NCI-H1092 treated with DMSO at 0.1 percent for 48 hours (cell line): ENCODE measurements at regions not wholly inside any gene's neighbourhood (a gene's known extent, or its start where the extent isn't known, plus 50 kb on each side); places are given as distances from the start of the nearest gene placed in this dataset.

Experiments used
- DNase-seq: peaks from one replicate; lab custom pipeline; 2025; lab: John Stamatoyannopoulos, UW

GRCh38 chr15:101590785-101591184, 61.4 kb downstream of the TM2D3 start:
- DNase-seq, result no peak

GRCh38 chr15:101583284-101583683, 68.9 kb downstream of the TM2D3 start:
- no peak for DNase-seq

- DNase-seq, result no peak
These were observed 71.8 kb downstream of the TM2D3 start for GRCh38 chr15:101580431-101580830.

- DNase-seq, result no peak
These were observed 72.5 kb downstream of the TM2D3 start for GRCh38 chr15:101579631-101580163.

GRCh38 chr15:101578443-101578894, 73.7 kb downstream of the TM2D3 start:
- DNase-seq, result peak; percentile 1

GRCh38 chr15:101573951-101574350, 78.2 kb downstream of the TM2D3 start:
- DNase-seq, result no peak

- DNase-seq, result no peak
These were observed 80.7 kb upstream of the PCSK6 start for GRCh38 chr15:101570241-101570640.

GRCh38 chr15:101568821-101569555, 79.5 kb upstream of the PCSK6 start:
- no peak for DNase-seq

- no peak for DNase-seq
These were observed 78.8 kb upstream of the PCSK6 start for GRCh38 chr15:101568309-101568708.

- no peak for DNase-seq
These were observed 77.4 kb upstream of the PCSK6 start for GRCh38 chr15:101566748-101567488.

- no peak for DNase-seq
These were observed 75.9 kb upstream of the PCSK6 start for GRCh38 chr15:101565377-101565776.

- DNase-seq, result no peak
These were observed 73.8 kb upstream of the PCSK6 start for GRCh38 chr15:101563176-101563796.

- DNase-seq, result no peak
These were observed 73.0 kb upstream of the PCSK6 start for GRCh38 chr15:101562428-101563059.

GRCh38 chr15:101561584-101561906, 72.0 kb upstream of the PCSK6 start:
- no peak for DNase-seq

- DNase-seq, result no peak
These were observed 71.4 kb upstream of the PCSK6 start for GRCh38 chr15:101560722-101561583.

GRCh38 chr15:101559952-101560351, 70.4 kb upstream of the PCSK6 start:
- no peak for DNase-seq

GRCh38 chr15:101558221-101558941, 68.9 kb upstream of the PCSK6 start:
- no peak for DNase-seq

- DNase-seq, result no peak
These were observed 66.8 kb upstream of the PCSK6 start for GRCh38 chr15:101556273-101556672.

- DNase-seq, result no peak
These were observed 64.8 kb upstream of the PCSK6 start for GRCh38 chr15:101554115-101554915.
